ENCODE measurements at regions not wholly inside any gene's neighbourhood (a gene's known extent, or its start where the extent isn't known, plus 50 kb on each side); places are given as distances from the start of the nearest gene placed in this dataset.
"Not testable (repeated sequence)": the region's sequence is repeated elsewhere in the genome, so short reads cannot be mapped to it uniquely, and the experiment has no call there.

GRCh38 chr4:10853196-10853595 lies 168.6 kb upstream of the CLNK start:
- Mint-ChIP-seq H3K36me3 (ENCODE audit: unreplicated experiment) (no peaks in the 10 kb centered on the region), H3K27me3 (ENCODE audit: unreplicated experiment) (peaks cover 16% of the 10 kb centered on the region), H3K4me3 (ENCODE audit: unreplicated experiment) (no peak overlapping the region), H3K4me1 (ENCODE audit: unreplicated experiment) (no peaks in the 10 kb centered on the region), H3K9me3 (ENCODE audit: unreplicated experiment) (peaks cover 5% of the 10 kb centered on the region), H3K27ac (ENCODE audit: unreplicated experiment) (no peak overlapping the region)
- DNase-seq (ENCODE audit: extremely low spot score, unreplicated experiment) = no peak
- no peak for TF ChIP-seq CTCF (IDR thresholded peaks at IDR 0.05)

GRCh38 chr4:10841697-10842096 lies 157.1 kb upstream of the CLNK start:
- DNase-seq (ENCODE audit: extremely low spot score, unreplicated experiment) = no peak
- no peak overlapping the region for H3K27ac Mint-ChIP-seq (ENCODE audit: unreplicated experiment)
- no peaks in the 10 kb centered on the region for H3K9me3 Mint-ChIP-seq (ENCODE audit: unreplicated experiment)
- no peaks in the 10 kb centered on the region for H3K36me3 Mint-ChIP-seq (ENCODE audit: unreplicated experiment)
- peaks cover 2% of the 10 kb centered on the region for H3K27me3 Mint-ChIP-seq (ENCODE audit: unreplicated experiment)
- no peak overlapping the region for H3K4me3 Mint-ChIP-seq (ENCODE audit: unreplicated experiment)
- no peaks in the 10 kb centered on the region for H3K4me1 Mint-ChIP-seq (ENCODE audit: unreplicated experiment)
- no peak for TF ChIP-seq CTCF (IDR thresholded peaks at IDR 0.05)

- TF ChIP-seq CTCF (IDR thresholded peaks at IDR 0.05) = no peak
- Mint-ChIP-seq H3K36me3 (ENCODE audit: unreplicated experiment) (no peaks in the 10 kb centered on the region), H3K4me1 (ENCODE audit: unreplicated experiment) (no peaks in the 10 kb centered on the region), H3K27ac (ENCODE audit: unreplicated experiment) (no peak overlapping the region), H3K27me3 (ENCODE audit: unreplicated experiment) (peaks cover 3% of the 10 kb centered on the region), H3K9me3 (ENCODE audit: unreplicated experiment) (no peaks in the 10 kb centered on the region), H3K4me3 (ENCODE audit: unreplicated experiment) (no peak overlapping the region)
- DNase-seq (ENCODE audit: extremely low spot score, unreplicated experiment) = no peak
Measured at GRCh38 chr4:10837151-10837550, 152.6 kb upstream of the CLNK start.

- DNase-seq (ENCODE audit: extremely low spot score, unreplicated experiment) = no peak
- no peak overlapping the region for H3K27ac Mint-ChIP-seq (ENCODE audit: unreplicated experiment)
- no peaks in the 10 kb centered on the region for H3K9me3 Mint-ChIP-seq (ENCODE audit: unreplicated experiment)
- no peaks in the 10 kb centered on the region for H3K4me1 Mint-ChIP-seq (ENCODE audit: unreplicated experiment)
- no peak overlapping the region for H3K4me3 Mint-ChIP-seq (ENCODE audit: unreplicated experiment)
- H3K27me3 Mint-ChIP-seq (ENCODE audit: unreplicated experiment) = peaks cover 3% of the 10 kb centered on the region
- no peak for TF ChIP-seq CTCF (IDR thresholded peaks at IDR 0.05)
- no peaks in the 10 kb centered on the region for H3K36me3 Mint-ChIP-seq (ENCODE audit: unreplicated experiment)
Measured at GRCh38 chr4:10832806-10833628, 148.4 kb upstream of the CLNK start.

GRCh38 chr4:10831727-10832408 lies 147.3 kb upstream of the CLNK start:
- Mint-ChIP-seq H3K4me1 (ENCODE audit: unreplicated experiment) (no peaks in the 10 kb centered on the region), H3K27me3 (ENCODE audit: unreplicated experiment) (peaks cover 3% of the 10 kb centered on the region), H3K4me3 (ENCODE audit: unreplicated experiment) (no peak overlapping the region), H3K27ac (ENCODE audit: unreplicated experiment) (no peak overlapping the region), H3K36me3 (ENCODE audit: unreplicated experiment) (no peaks in the 10 kb centered on the region), H3K9me3 (ENCODE audit: unreplicated experiment) (no peaks in the 10 kb centered on the region)
- no peak for DNase-seq (ENCODE audit: extremely low spot score, unreplicated experiment)
- no peak for TF ChIP-seq CTCF (IDR thresholded peaks at IDR 0.05)

GRCh38 chr4:10828918-10829538 lies 144.5 kb upstream of the CLNK start:
- H3K27ac Mint-ChIP-seq (ENCODE audit: unreplicated experiment); H3K9me3 Mint-ChIP-seq (ENCODE audit: unreplicated experiment); DNase-seq (ENCODE audit: extremely low spot score, unreplicated experiment); H3K4me3 Mint-ChIP-seq (ENCODE audit: unreplicated experiment); H3K4me1 Mint-ChIP-seq (ENCODE audit: unreplicated experiment); H3K36me3 Mint-ChIP-seq (ENCODE audit: unreplicated experiment); H3K27me3 Mint-ChIP-seq (ENCODE audit: unreplicated experiment): not testable (repeated sequence)
